ENCODE measurements at regions not wholly inside any gene's neighbourhood (a gene's known extent, or its start where the extent isn't known, plus 50 kb on each side); places are given as distances from the start of the nearest gene placed in this dataset.
"Not testable (repeated sequence)": the region's sequence is repeated elsewhere in the genome, so short reads cannot be mapped to it uniquely, and the experiment has no call there.

- no peaks in the 10 kb centered on the region for H3K4me1 ChIP-seq (ENCODE audit: control insufficient read depth, insufficient read depth, low read length)
- intact Hi-C loops (cut with micrococcal nuclease): no loop called here
- H3K27me3 ChIP-seq (ENCODE audit: control insufficient read depth, insufficient read depth, low read length): no peaks in the 10 kb centered on the region
- Mint-ChIP-seq H3K4me1 (no peaks in the 10 kb centered on the region), H3K27me3 (ENCODE audit: low read depth in 2 of 2) (no peaks in the 10 kb centered on the region), H3K4me3 (no peak overlapping the region), H3K27ac (no peak overlapping the region), H3K36me3 (no peaks in the 10 kb centered on the region), H3K9me3 (peaks cover 10 to 22% of the 10 kb centered on the region in 2 donors)
- no peak overlapping the region for H3K4me3 ChIP-seq (ENCODE audit: low read length)
- no peak for TF ChIP-seq CTCF (IDR thresholded peaks at IDR 0.05)
- peak overlapping the region; percentile 34 for H3K27ac ChIP-seq (ENCODE audit: low read length)
- WGBS (ENCODE audit: insufficient coverage): 67% methylated on average over 1 of the region's 2 CpGs
- no peaks in the 10 kb centered on the region for H3K9me3 ChIP-seq (ENCODE audit: control insufficient read depth, insufficient read depth, low read length)
- no peaks in the 10 kb centered on the region for H3K36me3 ChIP-seq (ENCODE audit: control insufficient read depth, insufficient read depth, low read length)
- DNase-seq (no peak), ATAC-seq (no peak)
Observed at GRCh38 chr21:25175938-25176337, 431.3 kb downstream of the MRPL39 start.

GRCh38 chr21:25171438-25171837 is 435.8 kb downstream of the MRPL39 start:
- H3K4me3 ChIP-seq (ENCODE audit: low read length): no peak overlapping the region

GRCh38 chr21:25170681-25171080 is 436.6 kb downstream of the MRPL39 start:
- H3K36me3 Mint-ChIP-seq: no peaks in the 10 kb centered on the region
- Histone ChIP-seq H3K27me3 (ENCODE audit: control insufficient read depth, insufficient read depth, low read length) (no peaks in the 10 kb centered on the region), H3K4me1 (ENCODE audit: control insufficient read depth, insufficient read depth, low read length) (no peaks in the 10 kb centered on the region), H3K36me3 (ENCODE audit: control insufficient read depth, insufficient read depth, low read length) (no peaks in the 10 kb centered on the region), H3K27ac (ENCODE audit: low read length) (no peak overlapping the region), H3K4me3 (ENCODE audit: low read length) (no peak overlapping the region), H3K9me3 (ENCODE audit: control insufficient read depth, insufficient read depth, low read length) (peaks cover 10% of the 10 kb centered on the region)
- peaks cover 18 to 28% of the 10 kb centered on the region in 2 donors for H3K9me3 Mint-ChIP-seq
- H3K4me3 Mint-ChIP-seq: no peak overlapping the region
- no peaks in the 10 kb centered on the region for H3K27me3 Mint-ChIP-seq (ENCODE audit: low read depth in 2 of 2)
- no peak overlapping the region for H3K27ac Mint-ChIP-seq
- intact Hi-C loops (cut with micrococcal nuclease): no loop called here
- H3K4me1 Mint-ChIP-seq: no peaks in the 10 kb centered on the region
- TF ChIP-seq CTCF (IDR thresholded peaks at IDR 0.05): no peak
- ATAC-seq: no peak
- DNase-seq: no peak
- 91% methylated on average over 2 of the region's 3 CpGs for WGBS (ENCODE audit: insufficient coverage)

More at GRCh38 chr21:25171438-25171837, 435.8 kb downstream of the MRPL39 start:
- no peak for DNase-seq
- Mint-ChIP-seq H3K27me3 (ENCODE audit: low read depth in 2 of 2) (no peaks in the 10 kb centered on the region), H3K27ac (no peak overlapping the region), H3K4me3 (no peak overlapping the region), H3K9me3 (peaks cover 18 to 28% of the 10 kb centered on the region in 2 donors), H3K4me1 (no peaks in the 10 kb centered on the region), H3K36me3 (no peaks in the 10 kb centered on the region)
- Histone ChIP-seq H3K27me3 (ENCODE audit: control insufficient read depth, insufficient read depth, low read length) (no peaks in the 10 kb centered on the region), H3K9me3 (ENCODE audit: control insufficient read depth, insufficient read depth, low read length) (peaks cover 10% of the 10 kb centered on the region), H3K27ac (ENCODE audit: low read length) (no peak overlapping the region), H3K4me1 (ENCODE audit: control insufficient read depth, insufficient read depth, low read length) (no peaks in the 10 kb centered on the region), H3K36me3 (ENCODE audit: control insufficient read depth, insufficient read depth, low read length) (no peaks in the 10 kb centered on the region)
- TF ChIP-seq CTCF (IDR thresholded peaks at IDR 0.05): no peak
- intact Hi-C loops (cut with micrococcal nuclease): no loop called here
- no peak for ATAC-seq
- 76% methylated on average over 6 of the region's 6 CpGs for WGBS (ENCODE audit: insufficient coverage)

- no peaks in the 10 kb centered on the region for H3K36me3 Mint-ChIP-seq
- Histone ChIP-seq H3K4me3 (ENCODE audit: low read length) (no peak overlapping the region), H3K27ac (ENCODE audit: low read length) (no peak overlapping the region), H3K27me3 (ENCODE audit: control insufficient read depth, insufficient read depth, low read length) (no peaks in the 10 kb centered on the region), H3K36me3 (ENCODE audit: control insufficient read depth, insufficient read depth, low read length) (no peaks in the 10 kb centered on the region), H3K9me3 (ENCODE audit: control insufficient read depth, insufficient read depth, low read length) (peaks cover 10% of the 10 kb centered on the region), H3K4me1 (ENCODE audit: control insufficient read depth, insufficient read depth, low read length) (no peaks in the 10 kb centered on the region)
- TF ChIP-seq CTCF (IDR thresholded peaks at IDR 0.05): no peak
- H3K4me3 Mint-ChIP-seq: no peak overlapping the region
- no peak overlapping the region for H3K27ac Mint-ChIP-seq
- WGBS (ENCODE audit: insufficient coverage): 80% methylated on average over 1 of the region's 1 CpG
- ATAC-seq (no peak), DNase-seq (no peak)
- no peaks in the 10 kb centered on the region for H3K4me1 Mint-ChIP-seq
- intact Hi-C loops (cut with micrococcal nuclease): no loop called here
- H3K27me3 Mint-ChIP-seq (ENCODE audit: low read depth in 2 of 2): no peaks in the 10 kb centered on the region
- peaks cover 16 to 28% of the 10 kb centered on the region in 2 donors for H3K9me3 Mint-ChIP-seq
Observed at GRCh38 chr21:25169370-25169769, 437.9 kb downstream of the MRPL39 start.

GRCh38 chr21:25166904-25167303 is 440.4 kb downstream of the MRPL39 start:
- DNase-seq; H3K27ac Mint-ChIP-seq; H3K4me1 ChIP-seq (ENCODE audit: control insufficient read depth, insufficient read depth, low read length); H3K36me3 ChIP-seq (ENCODE audit: control insufficient read depth, insufficient read depth, low read length); H3K27ac ChIP-seq (ENCODE audit: low read length); H3K27me3 ChIP-seq (ENCODE audit: control insufficient read depth, insufficient read depth, low read length); H3K36me3 Mint-ChIP-seq; H3K4me1 Mint-ChIP-seq; H3K4me3 ChIP-seq (ENCODE audit: low read length); ATAC-seq; H3K4me3 Mint-ChIP-seq; H3K9me3 ChIP-seq (ENCODE audit: control insufficient read depth, insufficient read depth, low read length); intact Hi-C loops (cut with micrococcal nuclease); H3K27me3 Mint-ChIP-seq (ENCODE audit: low read depth in 2 of 2): not testable (repeated sequence)
- peaks cover 15 to 30% of the 10 kb centered on the region in 2 donors for H3K9me3 Mint-ChIP-seq
- 75% methylated on average over 1 of the region's 1 CpG for WGBS (ENCODE audit: insufficient coverage)

Measured in natural killer cell (primary cell).